CD4-positive, alpha-beta T cell treated with Interleukin-4 for 1 hour (primary cell): ENCODE measurements at regions not wholly inside any gene's neighbourhood (a gene's known extent, or its start where the extent isn't known, plus 50 kb on each side); places are given as distances from the start of the nearest gene placed in this dataset.
"Not testable (repeated sequence)": the region's sequence is repeated elsewhere in the genome, so short reads cannot be mapped to it uniquely, and the experiment has no call there.

Experiments
- DNase-seq, 2 donors: peaks; one replicate each; pipeline ENCODE4 v3.0.0-alpha.2; 2020 to 2022

DNA sequence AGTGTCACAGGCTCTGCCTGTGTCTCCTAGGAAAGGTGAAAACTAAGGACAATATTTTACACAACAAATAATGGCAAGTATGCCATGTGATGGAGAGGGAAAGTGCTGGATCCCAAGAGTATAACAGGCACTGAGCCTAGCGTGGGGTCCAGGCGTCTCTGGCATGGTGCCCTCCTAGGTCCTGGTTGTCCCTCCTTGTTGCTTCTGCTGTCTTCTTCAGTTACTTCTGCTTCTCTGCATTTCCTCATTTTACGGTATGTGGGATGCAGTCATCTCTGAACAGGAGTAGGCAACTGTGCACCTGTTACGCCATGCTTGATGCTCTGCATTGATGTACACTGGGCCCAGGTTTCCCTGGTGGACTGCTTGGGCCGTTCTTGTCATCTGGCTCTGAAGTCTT is 1480.8 kb downstream of the FOXD4L5 start:
- DNase-seq: not testable (repeated sequence)

DNA sequence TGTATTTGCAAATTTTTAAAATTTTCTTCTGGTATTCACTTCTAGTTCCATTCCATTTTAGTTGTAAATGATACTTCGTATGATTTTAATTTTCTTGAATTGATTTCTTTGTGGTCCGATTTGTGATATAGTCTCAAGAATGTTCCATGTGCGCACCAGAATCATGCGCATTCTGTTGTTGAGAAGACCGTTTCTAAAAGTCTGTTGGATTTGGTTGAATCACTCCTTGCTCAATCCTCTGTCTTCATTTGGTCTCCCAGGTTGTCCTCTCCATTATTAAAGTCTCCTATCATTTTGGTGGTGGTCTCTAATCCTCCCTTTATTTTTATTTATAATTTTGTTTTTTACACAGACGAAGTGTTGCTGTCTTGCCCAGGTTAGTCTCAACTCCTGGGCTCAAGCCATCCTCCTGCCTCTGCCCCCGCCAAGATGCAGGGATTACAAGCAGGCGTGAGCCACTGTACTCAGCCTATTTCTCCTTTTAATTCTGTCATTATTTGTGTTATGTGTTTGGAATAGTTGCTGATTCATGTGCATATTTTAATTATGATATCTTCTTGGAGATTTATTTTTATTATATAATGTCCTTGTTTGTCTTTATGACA is 1490.8 kb downstream of the FOXD4L5 start:
- DNase-seq: not testable (repeated sequence)

DNA sequence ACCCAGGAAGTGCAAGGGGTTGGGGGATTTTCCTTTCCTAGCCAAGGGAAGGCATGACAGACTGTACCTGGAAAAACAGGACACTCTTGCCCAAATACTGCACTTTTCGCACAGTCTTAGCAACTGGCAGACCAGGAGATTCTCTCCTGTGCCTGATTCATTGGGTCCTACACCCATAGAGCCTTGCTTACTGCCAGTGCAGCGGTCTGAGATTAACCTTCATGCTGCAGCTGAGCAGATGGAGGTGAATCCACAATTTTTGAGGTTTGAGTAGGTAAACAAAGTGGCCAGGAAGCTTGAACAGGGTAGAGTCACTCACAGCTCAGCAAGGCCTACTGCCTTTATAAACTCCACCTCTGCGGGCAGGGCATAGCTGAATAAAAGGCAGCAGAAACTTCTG is 1497.6 kb downstream of the FOXD4L5 start:
- DNase-seq: not testable (repeated sequence)

DNA sequence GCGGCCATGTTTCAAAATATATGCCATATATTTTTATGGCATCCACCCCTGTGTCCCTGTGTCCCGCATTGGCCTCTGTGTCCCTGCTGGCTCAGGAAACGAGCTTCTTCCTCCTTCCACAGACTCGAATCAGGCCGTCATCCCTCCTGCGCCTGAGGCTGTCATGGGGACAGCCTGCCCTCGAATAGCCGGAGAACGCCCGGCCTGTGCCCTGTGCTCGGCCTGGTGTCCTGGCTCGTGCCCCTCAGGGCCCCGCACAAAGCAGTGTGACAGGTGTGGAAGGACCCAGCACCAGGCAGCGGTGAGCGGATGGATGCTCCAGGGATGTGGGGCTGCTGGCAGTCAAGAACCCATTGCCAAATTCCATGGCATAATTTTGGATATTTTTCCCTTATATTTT is 1500.0 kb downstream of the FOXD4L5 start:
- not testable (repeated sequence) for DNase-seq

DNA sequence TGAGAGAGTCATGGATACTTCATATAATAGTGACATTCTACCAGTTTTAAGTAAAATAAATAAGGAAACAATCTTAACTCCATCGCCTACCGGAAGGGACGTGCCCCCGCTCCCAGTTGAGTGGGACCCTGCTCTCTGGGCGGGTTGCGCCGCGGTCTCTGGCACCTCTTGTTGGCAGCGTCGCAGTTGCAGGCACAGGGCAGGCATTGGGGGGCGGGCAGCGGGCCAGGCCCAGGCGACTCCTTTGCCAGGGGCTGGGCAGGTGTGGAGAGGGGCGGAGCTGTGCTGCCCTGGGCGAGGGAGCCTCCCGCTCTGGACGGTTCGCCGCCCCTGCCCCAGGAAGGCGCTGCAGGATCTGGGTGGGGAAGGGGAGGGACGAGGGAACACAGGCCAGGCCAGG is 1500.6 kb downstream of the FOXD4L5 start:
- DNase-seq: not testable (repeated sequence)

DNA sequence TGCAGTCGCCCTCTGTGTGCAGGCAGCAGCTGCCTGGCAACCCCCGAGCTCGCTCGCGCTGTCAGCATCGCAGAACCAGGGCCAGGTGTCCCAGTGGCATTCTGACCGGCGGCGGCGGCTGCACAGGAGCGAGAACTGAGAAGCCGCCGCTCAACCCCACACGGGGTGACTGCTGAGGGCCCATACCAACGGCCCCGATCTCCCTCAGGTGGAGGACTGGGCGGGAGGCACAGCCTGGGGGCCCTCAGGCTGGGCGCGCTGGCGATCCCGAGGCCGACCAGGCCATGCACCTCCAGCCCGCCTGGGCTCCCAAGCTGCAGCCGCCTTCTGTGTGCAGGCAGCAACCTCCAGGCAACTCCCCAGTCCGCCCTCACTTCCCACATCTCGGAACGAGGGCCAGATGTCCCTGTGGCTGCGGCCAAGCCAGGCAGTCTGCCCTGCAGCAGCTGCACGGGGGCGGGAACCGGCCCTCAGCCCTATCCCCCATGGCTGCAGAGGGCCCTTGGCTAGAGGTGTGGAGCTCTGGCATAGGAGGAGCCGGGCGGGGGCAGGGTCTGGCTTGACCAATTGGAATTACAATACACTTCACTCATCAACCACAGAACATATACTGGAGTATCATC is 1503.1 kb downstream of the FOXD4L5 start:
- not testable (repeated sequence) for DNase-seq

DNA sequence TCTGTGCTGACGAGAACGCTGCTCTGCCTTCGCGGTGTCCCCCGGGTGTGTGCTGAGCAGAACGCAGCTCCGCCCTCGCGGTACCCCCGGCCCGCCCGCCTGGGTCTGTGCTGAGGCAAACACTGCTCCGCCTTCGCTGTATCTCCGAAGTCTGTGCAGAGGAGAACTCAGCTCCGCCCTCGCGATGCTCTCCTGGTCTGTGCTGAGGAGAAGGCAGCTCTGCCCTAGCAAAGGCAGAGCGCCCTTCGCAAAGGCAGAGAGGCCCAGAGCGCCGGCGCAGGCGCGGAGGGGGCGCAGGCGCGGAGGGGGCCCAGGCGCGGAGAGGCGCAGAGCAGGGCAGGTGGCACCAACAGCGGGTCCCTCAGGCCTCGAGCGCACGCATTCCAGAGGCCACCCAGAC is 1503.6 kb downstream of the FOXD4L5 start:
- DNase-seq: not testable (repeated sequence)

DNA sequence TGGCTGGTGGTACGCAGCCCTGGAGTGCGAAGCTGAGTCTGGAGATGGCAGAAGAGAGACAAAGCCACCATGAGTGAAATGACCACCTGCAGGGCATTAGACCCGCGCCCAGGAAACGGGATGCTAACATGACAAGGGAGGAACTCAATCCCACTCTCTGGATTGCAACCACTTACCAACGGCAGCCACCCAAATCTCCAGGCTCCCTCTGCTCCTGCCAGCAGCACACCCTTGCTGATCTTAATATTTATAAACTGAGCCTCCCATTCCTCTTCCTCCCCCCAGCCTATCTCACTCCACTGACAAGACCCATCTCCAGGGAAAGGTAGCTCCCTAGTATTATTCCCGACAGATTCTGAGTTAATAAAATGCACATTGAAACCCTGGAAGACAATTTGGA is 1508.8 kb downstream of the FOXD4L5 start:
- not testable (repeated sequence) for DNase-seq

DNA sequence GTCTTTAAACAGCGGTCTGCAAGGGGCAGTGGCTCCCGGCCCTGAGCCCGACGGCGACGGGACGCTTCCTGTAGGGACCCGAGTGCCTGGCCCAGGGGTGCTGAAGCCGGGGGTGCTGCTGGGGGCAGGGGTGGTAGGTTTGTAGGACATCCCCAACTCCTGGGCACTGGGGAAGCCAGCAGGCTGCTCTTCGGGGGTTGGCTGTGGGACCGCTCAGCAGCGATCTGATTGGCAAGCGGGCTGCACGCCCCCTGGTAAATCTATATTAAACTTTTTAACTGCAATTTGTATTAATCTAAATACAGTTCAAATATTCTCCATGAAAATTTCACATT is 1510.0 kb downstream of the FOXD4L5 start:
- not testable (repeated sequence) for DNase-seq

DNA sequence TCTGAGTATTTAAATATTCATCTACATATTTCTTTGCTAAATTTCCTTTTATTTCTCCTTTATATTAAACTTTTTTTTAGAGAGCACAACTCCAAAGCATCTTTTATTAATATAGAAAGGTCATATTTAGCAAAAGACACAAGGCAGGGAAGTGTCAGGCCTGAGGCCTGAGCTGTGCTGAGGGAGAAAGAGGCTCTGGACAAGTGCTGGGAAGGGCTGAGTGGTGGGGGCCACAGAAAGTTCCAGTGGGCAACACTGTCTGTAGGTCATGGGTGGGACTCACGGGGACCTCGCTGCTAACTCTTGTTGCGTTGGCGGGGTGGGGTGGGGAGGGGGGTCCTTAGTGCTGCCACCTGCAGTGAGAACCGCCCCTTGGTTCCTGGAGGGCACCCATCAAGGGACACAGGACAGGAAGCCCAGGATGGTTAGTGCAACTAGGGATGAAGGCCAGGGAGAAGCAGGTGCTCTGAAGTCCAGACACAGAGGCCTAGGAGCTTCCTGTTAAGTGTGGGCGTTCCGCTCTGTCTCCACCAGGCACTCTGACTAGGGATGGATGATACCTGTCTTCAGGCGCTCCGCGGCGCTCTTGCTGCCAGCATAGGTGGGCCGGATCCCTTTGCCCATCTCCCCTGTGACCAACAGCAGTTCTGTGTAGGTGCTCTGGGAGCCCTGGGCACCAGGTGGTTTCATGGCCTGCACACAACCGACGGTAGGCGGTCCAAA is 1510.5 kb downstream of the FOXD4L5 start:
- DNase-seq: not testable (repeated sequence)

DNA sequence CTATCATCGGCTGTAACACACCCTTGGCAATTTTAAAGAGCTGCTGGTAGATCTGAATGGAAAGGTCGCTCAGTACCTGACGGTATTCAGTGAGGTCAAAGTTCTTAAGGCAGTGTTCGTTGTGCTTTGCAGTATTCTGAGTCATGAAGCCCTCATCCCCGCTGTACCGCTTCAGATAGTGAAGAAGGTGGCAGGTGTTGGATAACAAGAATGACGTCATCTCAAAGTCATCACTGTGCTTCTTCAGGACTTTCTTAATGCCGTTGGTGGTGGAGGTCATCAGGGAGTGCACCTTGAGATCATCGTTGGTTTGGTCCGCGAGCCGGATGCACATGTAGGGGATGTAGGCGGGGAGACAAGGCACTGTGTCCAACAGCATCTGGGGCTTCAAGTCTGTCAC is 1522.8 kb downstream of the FOXD4L5 start:
- DNase-seq: not testable (repeated sequence)

DNA sequence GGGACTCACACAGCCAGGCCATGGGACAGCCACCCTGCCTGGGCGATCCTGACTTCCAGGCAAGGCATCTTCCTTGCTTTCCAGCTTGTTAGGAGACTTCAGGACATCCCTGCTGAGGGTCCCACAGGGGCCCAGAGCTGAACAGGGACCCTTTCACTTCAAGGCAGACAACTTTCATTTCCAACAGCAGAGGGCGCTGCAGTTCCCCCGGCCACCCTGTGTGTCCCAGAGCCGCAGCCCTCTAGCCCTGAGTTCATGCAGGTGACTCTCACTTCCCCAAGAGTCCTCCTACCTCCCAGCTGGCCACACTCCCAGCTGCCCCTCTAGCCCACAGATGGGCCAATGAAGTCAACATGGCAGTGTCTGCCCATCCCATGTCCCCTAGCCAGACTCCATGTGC is 1556.0 kb downstream of the FOXD4L5 start:
- not testable (repeated sequence) for DNase-seq

DNA sequence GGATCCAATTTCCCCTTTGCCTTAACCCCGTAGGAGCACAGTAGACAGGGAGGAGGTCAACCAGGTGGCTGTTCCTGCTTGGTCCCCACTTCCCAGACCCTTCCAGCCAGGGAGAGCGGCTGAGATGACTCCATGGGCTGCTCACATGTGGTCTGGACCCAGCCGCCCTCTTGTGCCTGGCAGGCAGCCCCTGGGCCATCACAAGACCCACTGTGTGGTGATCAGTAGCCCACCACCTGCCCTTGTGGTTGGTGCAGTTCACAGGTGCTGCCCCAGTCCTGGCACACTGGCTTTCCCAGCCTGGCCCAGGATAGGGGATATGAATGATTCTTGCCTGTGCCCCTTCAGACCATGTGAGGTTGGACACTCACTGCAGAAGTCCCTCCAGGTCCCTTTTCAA is 1556.7 kb downstream of the FOXD4L5 start:
- DNase-seq: no peak

DNA sequence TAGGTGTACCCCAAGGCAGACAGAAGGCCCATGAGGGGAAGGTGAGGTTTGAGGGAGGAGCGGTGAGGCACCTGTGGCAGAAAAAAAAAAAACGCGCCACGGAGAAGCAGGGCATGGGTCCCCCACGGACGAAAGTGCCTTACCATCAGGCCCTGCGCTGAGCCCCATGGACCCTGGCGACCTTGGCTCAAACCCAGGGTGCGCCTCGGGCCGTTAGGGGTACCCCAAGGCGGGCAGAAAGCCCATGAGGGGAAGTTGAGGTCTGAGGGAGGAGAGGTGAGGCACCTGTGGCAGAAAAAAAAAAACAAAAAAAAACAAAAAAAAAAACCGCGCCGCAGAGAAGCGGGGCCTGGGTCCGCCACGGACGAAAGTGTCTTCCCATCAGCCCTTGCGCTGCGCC is 1576.7 kb downstream of the FOXD4L5 start:
- DNase-seq: not testable (repeated sequence)

DNA sequence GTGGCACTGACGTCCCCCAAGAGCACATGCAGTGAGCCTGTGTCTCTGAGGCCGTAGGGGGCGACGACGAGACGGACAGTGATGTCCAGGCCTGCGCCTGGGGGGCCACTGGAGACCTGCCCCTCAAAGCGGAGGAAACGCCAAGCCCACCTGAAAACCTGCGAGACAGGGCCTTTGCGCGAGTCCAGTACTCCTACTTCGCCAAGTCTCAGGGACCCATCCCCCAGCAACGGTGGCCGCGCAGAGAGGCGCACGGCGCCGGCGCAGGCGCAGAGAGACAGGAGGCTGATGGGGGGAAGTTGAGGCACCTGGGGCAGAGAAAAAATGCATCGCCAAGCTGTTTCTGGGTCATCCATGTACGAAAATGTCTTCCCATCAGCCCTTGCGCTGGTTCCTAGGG is 1580.6 kb downstream of the FOXD4L5 start:
- not testable (repeated sequence) for DNase-seq

DNA sequence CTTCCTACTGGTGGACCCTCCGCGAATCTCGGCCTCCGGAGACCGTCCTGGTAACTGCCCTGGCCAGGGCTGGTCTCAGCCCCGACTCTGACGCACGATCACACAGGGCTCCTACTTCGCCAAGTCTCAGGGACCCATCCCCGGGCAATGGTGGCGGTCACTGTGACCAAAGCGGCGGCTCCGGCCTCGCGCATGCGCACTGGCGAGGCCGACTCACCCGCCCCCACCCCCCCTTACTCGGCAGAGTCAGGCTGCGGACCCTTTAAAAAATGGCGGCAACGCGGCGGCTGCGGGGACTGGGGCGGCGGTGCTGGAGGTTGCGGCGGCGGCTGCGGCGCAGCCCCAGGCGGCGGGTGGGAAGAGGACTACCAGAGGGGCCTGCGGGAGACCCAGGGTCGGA is 1581.3 kb downstream of the FOXD4L5 start:
- not testable (repeated sequence) for DNase-seq

DNA sequence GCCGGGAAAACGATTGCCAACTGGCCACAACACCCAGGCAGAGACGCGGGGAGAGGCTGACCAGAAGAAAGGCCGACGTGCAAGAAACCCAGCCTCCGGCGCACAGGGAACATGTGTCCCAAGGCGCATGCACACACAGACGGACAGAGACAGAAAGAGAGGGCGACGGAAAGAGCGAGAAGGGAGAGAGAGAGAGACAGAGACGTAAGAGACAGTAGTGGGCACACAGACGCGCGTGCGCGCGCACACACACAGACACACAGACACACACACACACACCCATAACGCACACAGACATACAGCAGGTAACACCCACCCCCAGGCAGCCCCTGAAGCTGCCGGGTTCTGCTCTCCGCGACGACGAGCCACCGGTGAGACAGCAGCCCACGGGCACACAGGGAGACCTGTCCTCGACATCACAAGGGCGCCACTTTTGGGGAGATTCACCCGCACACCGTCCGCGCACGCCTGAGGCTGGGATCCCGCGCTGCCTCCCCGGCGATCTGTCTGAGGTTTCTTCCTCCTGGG is 1581.8 kb downstream of the FOXD4L5 start:
- DNase-seq: not testable (repeated sequence)
